Thymus (tissue), 11 donors: ENCODE measurements at regions not wholly inside any gene's neighbourhood (a gene's known extent, or its start where the extent isn't known, plus 50 kb on each side); places are given as distances from the start of the nearest gene placed in this dataset.

Experiments
- DNase-seq, 9 donors: peaks; one replicate each; pipeline ENCODE4 v3.0.0-alpha.2; 2013; ENCODE audit warnings: low spot score in 9 of 9, low read depth in 6 of 9, missing footprints in 1 of 9
- H3K27ac ChIP-seq, 2 donors: one replicate each; pipeline ENCODE4 v1.5.1; 2013; ENCODE audit warnings: control low read depth in 1 of 2, low read depth in 1 of 2, low read length in 1 of 2, mild to moderate bottlenecking in 1 of 2, moderate library complexity in 1 of 2
- H3K27me3 ChIP-seq, 2 donors: one replicate each; pipeline ENCODE4 v1.5.1; 2013; ENCODE audit warnings: low read length in 1 of 2; ENCODE audit not compliant: control insufficient read depth in 2 of 2, insufficient read depth in 1 of 2
- H3K36me3 ChIP-seq, 2 donors: one replicate each; pipeline ENCODE4 v1.5.1; 2013; ENCODE audit warnings: low read length in 1 of 2, mild to moderate bottlenecking in 1 of 2, moderate library complexity in 1 of 2; ENCODE audit not compliant: control insufficient read depth in 2 of 2, insufficient read depth in 2 of 2
- H3K4me1 ChIP-seq, 2 donors: one replicate each; pipeline ENCODE4 v1.5.1; 2013; ENCODE audit warnings: low read length in 2 of 2; ENCODE audit not compliant: control insufficient read depth in 2 of 2, insufficient read depth in 2 of 2
- H3K4me3 ChIP-seq, 2 donors: one replicate each; pipeline ENCODE4 v1.5.1; 2013; ENCODE audit warnings: low read length in 2 of 2, control low read depth in 1 of 2, mild to moderate bottlenecking in 1 of 2
- H3K9me3 ChIP-seq, 2 donors: one replicate each; pipeline ENCODE4 v1.5.1; 2013; ENCODE audit warnings: low read length in 1 of 2, mild to moderate bottlenecking in 1 of 2; ENCODE audit not compliant: control insufficient read depth in 2 of 2, insufficient read depth in 1 of 2
- WGBS: extraction: QIAGEN DNeasy Blood & Tissue Kit; methylation state at CpG from one replicate; pipeline ENCODE4 v1.1.7; 2013; 5-methylcytosine and 5-hydroxymethylcytosine counted together
- donor health status: healthy.

- no peak overlapping the region for H3K27ac ChIP-seq
- no peak for DNase-seq
- H3K36me3 ChIP-seq, result no peaks in the 10 kb centered on the region
- H3K27me3 ChIP-seq, result no peaks in the 10 kb centered on the region
- WGBS, result 39% methylated on average over 2 of the region's 2 CpGs
- no peak overlapping the region for H3K4me3 ChIP-seq
- no peaks in the 10 kb centered on the region for H3K4me1 ChIP-seq
- H3K9me3 ChIP-seq, result no peaks in the 10 kb centered on the region
Observed at GRCh38 chr10:57864765-57865680, 402.7 kb downstream of the IPMK start.

DNA sequence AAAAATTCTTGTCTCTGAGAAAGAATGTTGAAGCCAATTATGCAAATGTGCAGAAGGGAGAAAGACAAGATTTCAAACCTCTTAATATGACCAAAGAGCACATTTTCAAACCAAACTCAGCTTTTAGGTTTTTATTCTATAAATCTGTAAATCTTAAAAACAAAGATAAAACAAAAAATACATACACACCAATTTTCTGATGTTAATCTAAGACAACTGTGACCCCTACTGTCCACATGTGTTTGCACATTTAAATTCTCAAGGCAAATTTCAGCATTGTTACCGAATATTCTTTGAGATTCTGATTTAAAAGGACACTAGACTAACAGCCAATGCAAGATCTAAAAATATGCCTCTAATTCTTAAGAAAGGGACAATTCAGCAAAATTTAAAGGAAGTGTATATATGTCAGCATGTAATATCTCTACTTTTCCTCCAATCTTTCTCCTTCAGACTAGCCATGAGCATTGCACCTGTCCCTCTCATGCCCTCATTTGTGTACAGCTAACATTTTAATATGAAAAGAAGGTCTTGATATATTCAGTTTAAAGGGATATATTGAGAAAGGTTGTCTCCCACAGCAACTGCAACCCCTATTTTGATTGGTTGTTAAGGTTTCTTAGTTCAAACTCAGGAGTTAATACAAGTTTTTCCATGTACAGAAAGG lies 417.9 kb downstream of the IPMK start:
- DNase-seq, result no peak
- Histone ChIP-seq H3K27ac (no peak overlapping the region), H3K4me3 (no peak overlapping the region), H3K36me3 (no peaks in the 10 kb centered on the region), H3K9me3 (no peaks in the 10 kb centered on the region), H3K27me3 (no peaks in the 10 kb centered on the region), H3K4me1 (no peaks in the 10 kb centered on the region)
- WGBS, result 74% methylated on average over 1 of the region's 1 CpG

DNA sequence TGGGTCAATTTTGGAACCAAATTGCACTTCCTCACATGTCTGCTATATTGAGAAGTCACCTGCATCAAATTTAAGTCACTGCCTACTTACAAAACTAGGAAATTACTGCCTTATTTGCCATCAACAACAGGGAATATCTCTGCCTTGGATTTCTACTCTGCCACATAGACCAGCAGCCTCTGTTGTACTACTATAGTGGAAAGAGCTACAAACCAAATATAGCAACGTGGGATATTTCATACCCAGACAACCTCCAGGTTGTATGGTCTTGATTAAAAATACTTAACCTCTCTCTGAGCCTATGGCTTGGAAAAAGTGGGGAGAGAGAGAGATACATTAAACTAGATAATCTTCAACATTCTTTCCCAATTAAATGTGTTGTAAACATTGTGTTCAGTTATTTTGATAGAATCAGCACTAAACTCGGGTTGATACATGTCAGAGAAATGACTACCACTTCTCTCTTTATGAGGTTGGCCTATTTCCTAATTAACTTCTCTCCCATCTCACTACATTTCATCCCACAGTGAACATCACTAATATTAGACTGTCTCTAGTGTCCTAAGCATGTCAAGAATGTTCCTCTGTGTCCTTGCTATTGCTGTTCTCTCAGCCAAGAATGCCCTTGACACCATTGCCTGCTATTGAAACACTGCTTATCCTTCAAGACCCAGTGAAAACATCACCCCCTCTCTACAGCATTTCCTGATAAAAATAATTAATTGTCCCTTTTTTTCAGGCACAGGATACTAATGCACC lies 421.2 kb downstream of the IPMK start:
- DNase-seq, result no peak
- 74% methylated on average over 2 of the region's 2 CpGs for WGBS
- Histone ChIP-seq H3K27me3 (no peaks in the 10 kb centered on the region), H3K4me3 (no peak overlapping the region), H3K4me1 (no peaks in the 10 kb centered on the region), H3K27ac (no peak overlapping the region), H3K36me3 (no peaks in the 10 kb centered on the region), H3K9me3 (no peaks in the 10 kb centered on the region)

DNA sequence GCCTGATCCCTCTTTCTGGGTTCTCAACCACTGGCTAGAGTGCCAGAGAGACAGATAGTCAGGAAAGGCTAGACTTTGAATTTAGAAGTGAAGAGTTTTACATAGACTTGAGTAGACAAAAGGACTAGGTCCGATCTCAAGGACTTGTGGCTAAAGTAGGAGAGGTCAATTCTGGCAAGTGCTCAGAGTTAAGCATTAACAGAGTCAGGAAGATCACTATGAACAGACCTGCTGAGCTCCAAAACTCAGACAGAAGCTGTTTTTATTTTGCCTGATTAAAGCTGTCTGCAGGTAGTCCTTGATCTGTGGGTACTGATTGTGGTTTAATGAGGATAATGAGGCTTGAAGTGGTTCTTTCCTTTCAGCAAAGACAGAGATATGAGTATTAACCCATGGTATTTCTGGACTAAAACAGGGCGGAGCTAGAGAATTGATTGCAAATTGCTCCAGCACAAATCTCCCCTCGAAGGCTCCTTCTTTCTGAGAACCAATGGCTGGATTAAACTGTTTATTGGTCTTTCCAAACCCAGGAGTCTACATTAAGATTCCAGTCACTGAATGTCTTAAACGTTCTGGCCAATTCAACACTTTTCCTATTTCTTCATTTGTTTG lies 423.2 kb downstream of the IPMK start:
- no peaks in the 10 kb centered on the region for H3K4me1 ChIP-seq

GRCh38 chr10:57830877-57831560 lies 436.7 kb downstream of the IPMK start:
- Histone ChIP-seq H3K27ac (no peak overlapping the region), H3K9me3 (no peaks in the 10 kb centered on the region), H3K36me3 (no peaks in the 10 kb centered on the region), H3K4me3 (no peak overlapping the region), H3K4me1 (no peaks in the 10 kb centered on the region), H3K27me3 (no peaks in the 10 kb centered on the region)
- WGBS, result 80% methylated on average over 1 of the region's 1 CpG
- DNase-seq, result no peak

More for the DNA sequence above, 423.2 kb downstream of the IPMK start:
- DNase-seq, result no peak
- Histone ChIP-seq H3K4me3 (no peak overlapping the region), H3K9me3 (peaks cover 0 to 5% of the 10 kb centered on the region in 2 donors), H3K27me3 (no peaks in the 10 kb centered on the region), H3K27ac (no peak overlapping the region), H3K36me3 (no peaks in the 10 kb centered on the region)
- 84% methylated on average over 4 of the region's 4 CpGs for WGBS

DNA sequence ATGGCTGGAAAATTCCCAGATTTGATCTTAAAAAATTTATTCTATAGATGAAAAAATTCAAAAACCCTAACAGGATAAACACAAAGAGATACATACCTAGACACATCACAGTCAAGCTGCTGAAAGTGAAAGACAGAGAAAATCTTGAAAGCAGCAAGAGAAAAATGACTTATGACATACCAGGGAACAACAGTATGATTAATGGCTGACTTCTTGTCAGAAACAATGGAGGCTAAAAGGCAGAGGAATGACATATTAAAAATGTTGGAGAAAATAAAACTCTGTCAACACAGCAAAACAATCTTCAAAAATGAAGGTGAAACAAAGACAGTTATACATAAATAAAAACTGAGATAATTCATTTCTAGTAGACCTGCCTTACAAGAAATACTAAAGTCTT lies 442.7 kb downstream of the IPMK start:
- DNase-seq, result no peak
- no peak overlapping the region for H3K27ac ChIP-seq

DNA sequence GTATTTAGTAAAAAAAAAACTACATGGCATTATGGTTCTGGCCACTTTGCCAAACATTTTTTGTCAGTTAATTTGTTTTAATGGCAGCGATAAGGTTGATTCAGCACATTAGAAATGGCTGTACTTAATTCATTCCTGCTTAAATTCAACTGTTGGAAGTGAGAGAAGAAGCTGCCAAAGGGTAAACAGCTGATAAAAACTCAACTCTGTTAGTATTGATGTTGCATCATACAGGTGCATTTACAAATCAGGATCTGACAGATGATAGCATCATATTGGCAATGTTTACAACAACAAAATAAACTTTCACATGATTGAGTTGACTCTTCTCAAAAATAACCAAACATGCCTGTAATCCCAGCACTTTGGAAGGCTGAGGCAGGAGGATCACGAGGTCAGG lies 444.3 kb downstream of the IPMK start:
- WGBS, result 86% methylated on average over 2 of the region's 2 CpGs

More for the DNA sequence above, 442.7 kb downstream of the IPMK start:
- H3K9me3 ChIP-seq, result no peaks in the 10 kb centered on the region
- H3K4me1 ChIP-seq, result no peaks in the 10 kb centered on the region
- H3K36me3 ChIP-seq, result no peaks in the 10 kb centered on the region
- H3K4me3 ChIP-seq, result no peak overlapping the region
- no peaks in the 10 kb centered on the region for H3K27me3 ChIP-seq

GRCh38 chr10:57822965-57823364 lies 444.7 kb downstream of the IPMK start:
- Histone ChIP-seq H3K27me3 (no peaks in the 10 kb centered on the region), H3K27ac (no peak overlapping the region), H3K4me3 (no peak overlapping the region), H3K9me3 (peaks cover 0 to 3% of the 10 kb centered on the region in 2 donors), H3K36me3 (no peaks in the 10 kb centered on the region), H3K4me1 (no peaks in the 10 kb centered on the region)
- no peak for DNase-seq

More for the DNA sequence above, 444.3 kb downstream of the IPMK start:
- H3K27ac ChIP-seq, result no peak overlapping the region
- H3K9me3 ChIP-seq, result peaks cover 0 to 3% of the 10 kb centered on the region in 2 donors
- H3K36me3 ChIP-seq, result no peaks in the 10 kb centered on the region
- H3K4me3 ChIP-seq, result no peak overlapping the region
- no peaks in the 10 kb centered on the region for H3K4me1 ChIP-seq
- H3K27me3 ChIP-seq, result no peaks in the 10 kb centered on the region
- no peak for DNase-seq
